Keratinocyte (primary cell): ENCODE measurements at regions not wholly inside any gene's neighbourhood (a gene's known extent, or its start where the extent isn't known, plus 50 kb on each side); places are given as distances from the start of the nearest gene placed in this dataset.
A peak's percentile ranks its signal among the peaks of the same experiment; 100 is the strongest.

Experiments
- DNase-seq: peaks from one replicate; pipeline ENCODE4 v3.0.0-alpha.2; 2011; ENCODE audit warnings: low read depth, missing footprints, low spot score
- FAIRE-seq: peaks from 2 replicates; lab custom pipeline; 2011; peaks lifted over from hg19 to GRCh38; lab: Jason Lieb, UNC
- H2AFZ ChIP-seq: 2 replicates; pipeline ENCODE4 v1.6.0; 2012; ENCODE audit warnings: low read length, control low read depth, inconsistent platforms; ENCODE audit not compliant: control insufficient read depth
- H3K27ac ChIP-seq: 2 replicates; pipeline ENCODE4 v1.5.1; 2011; ENCODE audit warnings: low read length; ENCODE audit not compliant: control insufficient read depth, insufficient read depth
- H3K27me3 ChIP-seq: 3 replicates; pipeline ENCODE4 v1.6.0; 2011; ENCODE audit warnings: low read length; ENCODE audit not compliant: control insufficient read depth, insufficient read depth; ENCODE audit errors: extremely low read depth
- H3K36me3 ChIP-seq, 2 experiments: 2 replicates in 1 of 2; 3 replicates in 1 of 2; pipeline ENCODE4 v1.5.1; 2011; ENCODE audit warnings: low read length in 2 of 2, mild to moderate bottlenecking in 1 of 2; ENCODE audit not compliant: control insufficient read depth in 2 of 2, insufficient read depth in 2 of 2; ENCODE audit errors: extremely low read depth in 1 of 2
- H3K4me1 ChIP-seq: 3 replicates; pipeline ENCODE4 v1.5.1; 2011; ENCODE audit warnings: low read length; ENCODE audit not compliant: control insufficient read depth, insufficient read depth; ENCODE audit errors: extremely low read depth
- H3K4me2 ChIP-seq: 3 replicates; pipeline ENCODE4 v1.6.0; 2011; ENCODE audit warnings: low read depth, low read length; ENCODE audit not compliant: control insufficient read depth, insufficient read depth; ENCODE audit errors: extremely low read depth
- H3K4me3 ChIP-seq, 3 experiments: fragments of 200-600 bp in 1 of 3; sonication (generic) in 1 of 3; 2 replicates in 2 of 3; 3 replicates in 1 of 3; pipeline ENCODE4 v1.5.1; 2011 to 2016; ENCODE audit warnings: low read length in 3 of 3, mild to moderate bottlenecking in 3 of 3, control low read depth in 2 of 3, inconsistent platforms in 1 of 3, low read depth in 1 of 3, mixed read lengths in 1 of 3, mixed run types in 1 of 3, moderate library complexity in 1 of 3; ENCODE audit not compliant: control insufficient read depth in 2 of 3, insufficient read depth in 2 of 3; ENCODE audit errors: extremely low read depth in 1 of 3
- H3K79me2 ChIP-seq: 2 replicates; pipeline ENCODE4 v1.6.0; 2012; ENCODE audit warnings: low read length; ENCODE audit not compliant: control insufficient read depth, insufficient read depth
- H3K9ac ChIP-seq: 3 replicates; pipeline ENCODE4 v1.6.0; 2011; ENCODE audit warnings: low read length; ENCODE audit not compliant: control insufficient read depth, insufficient read depth; ENCODE audit errors: extremely low read depth
- H3K9me1 ChIP-seq: 3 replicates; pipeline ENCODE4 v1.6.0; 2011; ENCODE audit warnings: low read length; ENCODE audit not compliant: control insufficient read depth, insufficient read depth; ENCODE audit errors: extremely low read depth
- H3K9me3 ChIP-seq: 2 replicates; pipeline ENCODE4 v1.5.1; 2012; ENCODE audit warnings: low read depth, low read length; ENCODE audit not compliant: control insufficient read depth
- H4K20me1 ChIP-seq: 3 replicates; pipeline ENCODE4 v1.6.0; 2011; ENCODE audit warnings: low read length; ENCODE audit not compliant: control insufficient read depth, insufficient read depth; ENCODE audit errors: extremely low read depth
- EZH2 ChIP-seq: IDR thresholded peaks from one replicate; pipeline ENCODE4 v1.6.1; 2012; ENCODE audit warnings: inconsistent platforms, mild to moderate bottlenecking, low read length, moderate library complexity
- dilution Hi-C: fragments of 300-500 bp; cut with MboI; formaldehyde crosslinking; loops from one replicate; pipeline ENCODE4 v1.7.0; 2020; ENCODE audit warnings: low sequenced_read_pairs; ENCODE audit not compliant: extremely low pct_ligation_motif_present
- TF ChIP-seq, protein P1 (sequence below), 3 experiments: IDR thresholded peaks in 1 of 3; conservative IDR thresholded peaks in 1 of 3; optimal IDR thresholded peaks in 1 of 3; 2 replicates in 2 of 3; 3 replicates in 1 of 3; pipeline versions ENCODE3 to v1.5.1; 2011; ENCODE audit warnings: low read length in 3 of 3, mild to moderate bottlenecking in 3 of 3, moderate library complexity in 2 of 3, control low read depth in 1 of 3, inconsistent platforms in 1 of 3; ENCODE audit not compliant: insufficient read depth in 2 of 3; ENCODE audit errors: extremely low read depth in 1 of 3

DNA sequence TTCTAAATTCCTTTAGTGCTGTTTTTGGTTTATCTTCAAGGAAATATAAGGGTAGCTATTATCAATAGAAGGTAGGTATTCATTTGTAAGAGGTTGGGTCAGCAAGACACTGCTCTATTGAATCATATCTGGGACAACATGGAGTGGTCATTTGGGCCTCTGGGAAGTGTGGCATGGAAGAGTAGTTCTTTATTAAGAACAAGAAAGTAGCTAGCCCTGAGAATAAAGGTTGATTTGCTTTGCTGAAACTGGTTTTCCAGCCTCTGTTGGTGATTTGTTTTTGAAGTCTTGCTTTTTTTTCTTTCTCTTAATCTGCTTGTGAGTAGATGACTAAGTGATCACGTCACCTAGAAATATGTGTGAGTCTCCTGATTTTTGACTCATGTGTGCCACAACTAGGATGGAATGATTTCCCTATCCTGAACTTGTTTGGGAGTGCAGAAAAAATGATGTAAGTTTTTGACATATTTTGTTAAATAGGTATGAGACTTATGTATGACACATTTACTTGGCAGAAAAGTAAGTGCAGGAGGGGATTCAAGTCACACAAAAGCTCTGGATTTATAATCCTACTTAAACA is 381.8 kb downstream of the CENPW start:
- dilution Hi-C loops, result no loop called here
- FAIRE-seq, result peak; percentile 65

DNA sequence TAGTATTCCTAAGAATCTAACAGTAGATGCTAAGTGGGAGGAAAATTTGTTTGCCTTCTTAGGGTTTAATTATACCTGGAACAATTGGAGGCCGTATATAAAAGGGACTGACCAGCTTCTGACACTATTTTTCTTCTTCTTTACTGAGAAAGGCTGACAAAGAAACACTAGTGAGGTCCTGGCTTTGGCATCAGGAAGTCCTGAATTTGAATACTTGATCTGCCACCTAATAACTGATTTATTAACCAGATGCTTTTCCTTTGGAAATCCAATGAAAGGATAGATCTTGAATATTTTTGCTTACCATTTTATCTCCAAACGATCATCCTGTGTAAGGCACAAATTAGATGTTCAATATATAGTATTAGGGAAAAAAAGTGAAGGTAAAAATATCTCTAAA is 382.5 kb downstream of the CENPW start:
- Histone ChIP-seq H3K9me3 (no peaks in the 10 kb centered on the region), H3K27me3 (no peaks in the 10 kb centered on the region), H3K4me1 (peaks cover 10% of the 10 kb centered on the region), H2AFZ (no peak overlapping the region), H3K79me2 (no peaks in the 10 kb centered on the region), H3K9me1 (no peaks in the 10 kb centered on the region), H3K9ac (no peak overlapping the region), H3K4me2 (peak overlapping the region; percentile 27), H3K27ac (peak overlapping the region; percentile 75), H3K4me3 (no peak overlapping the region), H3K36me3 (no peaks in the 10 kb centered on the region), H4K20me1 (no peaks in the 10 kb centered on the region)
- no peak for TF ChIP-seq EZH2
- TF ChIP-seq, protein P1, sequence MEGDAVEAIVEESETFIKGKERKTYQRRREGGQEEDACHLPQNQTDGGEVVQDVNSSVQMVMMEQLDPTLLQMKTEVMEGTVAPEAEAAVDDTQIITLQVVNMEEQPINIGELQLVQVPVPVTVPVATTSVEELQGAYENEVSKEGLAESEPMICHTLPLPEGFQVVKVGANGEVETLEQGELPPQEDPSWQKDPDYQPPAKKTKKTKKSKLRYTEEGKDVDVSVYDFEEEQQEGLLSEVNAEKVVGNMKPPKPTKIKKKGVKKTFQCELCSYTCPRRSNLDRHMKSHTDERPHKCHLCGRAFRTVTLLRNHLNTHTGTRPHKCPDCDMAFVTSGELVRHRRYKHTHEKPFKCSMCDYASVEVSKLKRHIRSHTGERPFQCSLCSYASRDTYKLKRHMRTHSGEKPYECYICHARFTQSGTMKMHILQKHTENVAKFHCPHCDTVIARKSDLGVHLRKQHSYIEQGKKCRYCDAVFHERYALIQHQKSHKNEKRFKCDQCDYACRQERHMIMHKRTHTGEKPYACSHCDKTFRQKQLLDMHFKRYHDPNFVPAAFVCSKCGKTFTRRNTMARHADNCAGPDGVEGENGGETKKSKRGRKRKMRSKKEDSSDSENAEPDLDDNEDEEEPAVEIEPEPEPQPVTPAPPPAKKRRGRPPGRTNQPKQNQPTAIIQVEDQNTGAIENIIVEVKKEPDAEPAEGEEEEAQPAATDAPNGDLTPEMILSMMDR (optimal IDR thresholded peaks at IDR 0.05 in 1 of 3, IDR thresholded peaks at IDR 0.05 in 1 of 3, conservative IDR thresholded peaks at IDR 0.05 in 1 of 3; ENCODE audit: extremely low read depth in 1 of 3, insufficient read depth in 2 of 3, low read length in 3 of 3), result no peak
- FAIRE-seq (no peak), DNase-seq (no peak)
- dilution Hi-C loops, result no loop called here

More for the DNA sequence above, 381.8 kb downstream of the CENPW start:
- Histone ChIP-seq H3K9me3 (no peaks in the 10 kb centered on the region), H3K4me1 (peaks cover 10% of the 10 kb centered on the region), H4K20me1 (no peaks in the 10 kb centered on the region), H3K36me3 (no peaks in the 10 kb centered on the region), H3K27me3 (no peaks in the 10 kb centered on the region), H3K4me3 (no peak overlapping the region), H3K9ac (no peak overlapping the region), H3K9me1 (no peaks in the 10 kb centered on the region), H3K27ac (peak overlapping the region; percentile 75), H2AFZ (peak overlapping the region; percentile 26), H3K4me2 (peak overlapping the region; percentile 55), H3K79me2 (no peaks in the 10 kb centered on the region)
- no peak for TF ChIP-seq EZH2
- TF ChIP-seq, protein P1 (optimal IDR thresholded peaks at IDR 0.05 in 1 of 3, IDR thresholded peaks at IDR 0.05 in 1 of 3, conservative IDR thresholded peaks at IDR 0.05 in 1 of 3; ENCODE audit: extremely low read depth in 1 of 3, insufficient read depth in 2 of 3, low read length in 3 of 3), result no peak
- peak; percentile 62 for DNase-seq
